ENCODE measurements at regions not wholly inside any gene's neighbourhood (a gene's known extent, or its start where the extent isn't known, plus 50 kb on each side); places are given as distances from the start of the nearest gene placed in this dataset.
"Not testable (repeated sequence)": the region's sequence is repeated elsewhere in the genome, so short reads cannot be mapped to it uniquely, and the experiment has no call there.

- no peak for DNase-seq (ENCODE audit: low read depth in 3 of 3)
Measured at GRCh38 chr5:99901972-99902371, 633.2 kb upstream of the FAM174A start.

DNA sequence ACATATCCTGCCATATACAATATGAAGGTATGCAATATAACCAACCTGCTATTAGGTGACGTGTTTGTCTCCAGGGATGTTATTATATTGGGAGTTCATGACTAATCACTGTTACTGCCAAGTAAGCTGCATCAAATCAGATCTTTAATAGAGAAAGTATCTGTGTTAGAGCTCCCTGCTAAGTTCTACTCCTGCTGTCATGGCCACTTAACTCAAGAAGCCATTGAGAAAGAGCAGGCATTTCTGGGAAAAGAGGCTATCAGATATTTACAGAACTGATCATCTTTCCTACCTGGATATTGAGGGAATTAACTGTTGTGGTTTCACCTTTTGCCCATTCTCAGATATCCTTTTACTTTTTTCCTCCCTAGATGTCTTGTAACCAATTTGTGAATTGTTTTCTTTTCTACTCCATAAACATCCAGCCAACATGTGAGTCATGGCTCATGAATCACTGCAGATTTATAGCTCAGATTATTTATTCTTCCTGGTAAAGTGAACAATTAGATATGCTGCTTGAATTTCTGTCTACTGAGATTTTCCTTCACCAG lies 634.8 kb upstream of the FAM174A start:
- no peak for DNase-seq (ENCODE audit: low read depth in 3 of 3)

- no peak for DNase-seq (ENCODE audit: low read depth in 3 of 3)
Measured at GRCh38 chr5:99879791-99880511, 655.2 kb upstream of the FAM174A start.

- DNase-seq (ENCODE audit: low read depth in 3 of 3), result no peak
Measured at GRCh38 chr5:99878830-99879229, 656.3 kb upstream of the FAM174A start.

- no peak for DNase-seq (ENCODE audit: low read depth in 3 of 3)
Measured at GRCh38 chr5:99866740-99867139, 668.4 kb upstream of the FAM174A start.

DNA sequence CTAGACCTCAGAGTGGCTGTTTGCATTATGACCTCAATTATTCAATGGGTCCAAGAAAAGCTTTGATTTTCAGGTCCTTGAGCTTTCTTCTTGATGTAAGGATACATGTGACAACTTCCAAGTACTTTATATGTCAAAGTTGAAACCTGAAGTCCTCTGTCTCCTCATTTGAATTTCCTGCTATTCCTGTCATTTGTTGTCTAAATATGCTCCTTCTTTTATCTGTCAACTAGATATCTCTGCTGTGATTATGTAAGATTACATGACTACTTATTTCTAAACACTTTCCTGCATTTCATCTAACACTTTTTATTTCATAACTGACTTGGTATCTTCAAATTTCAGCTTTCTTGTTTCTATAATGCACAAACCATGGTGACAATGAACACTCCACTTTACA lies 670.0 kb upstream of the FAM174A start:
- DNase-seq (ENCODE audit: low read depth in 3 of 3), result no peak

GRCh38 chr5:99835791-99836190 lies 699.4 kb upstream of the FAM174A start:
- no peak for DNase-seq (ENCODE audit: low read depth in 3 of 3)

DNA sequence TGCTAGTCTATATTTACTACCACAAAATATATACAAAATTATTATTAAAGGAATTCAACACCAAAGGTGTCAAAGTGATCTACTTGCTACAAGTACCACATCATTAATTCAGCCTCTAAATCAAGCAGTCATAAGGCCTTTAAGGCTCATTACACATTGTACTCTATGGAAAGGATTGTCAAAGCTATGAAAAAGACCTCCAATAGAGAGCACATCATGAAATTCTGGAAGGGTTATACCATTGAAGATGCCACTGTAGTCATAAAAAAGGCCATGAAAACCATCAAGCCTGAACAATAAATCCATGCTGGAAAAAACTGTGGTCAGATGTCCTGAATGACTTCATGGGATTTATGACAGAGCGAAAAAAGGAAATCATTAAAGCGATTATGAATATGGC lies 708.0 kb upstream of the FAM174A start:
- DNase-seq (ENCODE audit: low read depth in 3 of 3), result no peak

DNA sequence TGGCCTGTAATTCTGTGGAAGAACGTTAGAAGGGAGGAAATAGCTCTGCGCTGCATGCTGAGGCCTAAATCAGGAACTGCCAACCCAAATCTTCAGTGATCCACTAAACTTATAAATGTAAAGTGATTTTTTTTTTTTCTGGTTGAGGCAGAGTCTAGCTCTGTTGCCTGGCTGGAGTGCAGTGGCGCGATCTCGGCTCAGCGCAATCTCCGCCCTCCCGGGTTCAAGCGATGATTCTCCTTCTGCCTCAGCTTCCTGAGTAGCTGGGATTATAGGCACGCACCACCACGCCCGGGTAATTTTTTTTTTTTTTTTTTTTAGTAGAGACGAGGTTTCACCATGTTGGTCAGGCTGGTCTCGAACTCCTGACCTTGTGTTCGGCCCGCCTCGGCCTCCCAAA lies 717.4 kb upstream of the FAM174A start:
- no peak for DNase-seq (ENCODE audit: low read depth in 3 of 3)

- DNase-seq (ENCODE audit: low read depth in 3 of 3), result no peak
Measured at GRCh38 chr5:99814321-99815063, 720.7 kb upstream of the FAM174A start.

- DNase-seq (ENCODE audit: low read depth in 3 of 3), result no peak
Measured at GRCh38 chr5:99808657-99809230, 726.4 kb upstream of the FAM174A start.

- no peak for DNase-seq (ENCODE audit: low read depth in 3 of 3)
Measured at GRCh38 chr5:99807346-99807745, 727.8 kb upstream of the FAM174A start.

DNA sequence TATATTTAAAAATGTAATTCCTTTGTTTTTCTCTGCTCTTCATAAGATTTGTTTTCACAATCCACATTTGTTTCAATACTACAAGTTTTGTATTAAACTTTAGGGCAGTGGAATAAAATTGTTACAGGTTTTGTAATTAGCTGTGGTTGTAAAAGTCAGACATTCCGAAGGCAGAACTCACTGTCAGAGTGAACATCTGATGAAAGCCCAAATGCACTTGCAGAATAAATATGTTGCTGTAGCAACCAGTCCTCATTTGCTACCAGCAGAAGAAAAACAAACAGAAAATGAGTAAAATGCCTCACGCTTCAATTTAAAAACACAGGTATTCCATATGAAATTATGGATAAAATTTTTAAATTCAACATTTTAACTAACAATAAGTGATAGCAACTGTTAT lies 740.1 kb upstream of the FAM174A start:
- no peak for DNase-seq (ENCODE audit: low read depth in 3 of 3)

DNA sequence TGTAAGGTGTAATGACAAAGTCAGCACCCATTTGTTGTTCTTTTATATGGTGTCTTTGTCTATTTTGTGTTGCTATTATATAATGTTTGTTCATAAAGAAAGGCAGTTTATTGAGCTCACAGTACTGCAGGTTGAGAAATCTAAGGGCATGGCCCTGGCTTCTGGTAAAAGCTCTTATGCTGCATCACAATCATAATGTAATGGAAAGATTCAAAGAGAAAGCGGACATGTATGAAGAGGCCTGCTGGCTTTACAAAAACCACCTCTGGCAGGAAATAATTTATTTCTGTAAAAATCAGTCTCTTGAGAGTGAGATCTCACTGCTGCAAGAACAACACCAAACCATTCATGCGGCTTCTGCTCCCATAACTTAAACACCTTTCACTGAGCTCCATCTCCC lies 746.7 kb upstream of the FAM174A start:
- no peak for DNase-seq (ENCODE audit: low read depth in 3 of 3)

DNA sequence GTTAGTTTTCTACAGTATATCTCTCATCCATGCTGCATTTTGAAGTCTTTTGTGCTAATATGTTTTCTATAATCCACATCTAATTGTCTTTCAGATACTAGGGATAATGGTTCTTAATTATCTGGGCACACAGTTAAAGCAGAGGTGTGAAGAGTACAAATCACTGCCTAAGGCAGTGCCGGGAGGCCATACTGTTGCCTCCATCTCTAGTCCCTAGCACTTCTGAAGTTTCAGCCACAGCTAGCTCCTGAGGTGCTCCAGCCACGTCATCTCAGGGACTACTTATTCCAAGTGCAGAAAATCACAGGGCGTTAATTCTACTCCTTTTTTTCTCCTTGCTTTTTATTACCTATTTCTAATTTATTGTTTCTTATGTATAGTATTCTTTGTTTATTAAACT lies 760.0 kb upstream of the FAM174A start:
- no peak for DNase-seq (ENCODE audit: low read depth in 3 of 3)

DNA sequence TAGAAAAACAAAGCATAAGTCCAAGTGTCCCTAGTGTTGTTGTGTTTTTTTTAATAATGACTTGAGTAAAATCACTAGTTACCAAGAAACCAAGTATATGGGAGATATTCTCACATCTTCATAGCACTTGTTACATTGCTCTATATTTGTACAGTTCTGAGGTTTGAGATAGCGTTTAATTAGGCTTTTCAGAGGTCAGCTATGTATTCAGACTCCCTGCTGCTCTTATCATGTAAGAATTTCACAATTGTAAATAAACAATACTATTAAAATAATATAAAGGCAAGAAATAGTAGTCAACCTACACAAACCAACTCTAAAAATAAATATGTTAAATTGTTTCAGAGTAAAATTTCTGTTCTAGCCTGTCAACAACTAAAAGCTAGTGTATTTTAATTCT lies 761.9 kb upstream of the FAM174A start:
- DNase-seq (ENCODE audit: low read depth in 3 of 3), result no peak

GRCh38 chr5:99771296-99771695 lies 763.9 kb upstream of the FAM174A start:
- DNase-seq (ENCODE audit: low read depth in 3 of 3), result no peak

- DNase-seq (ENCODE audit: low read depth in 3 of 3), result no peak
Measured at GRCh38 chr5:99765011-99765410, 770.2 kb upstream of the FAM174A start.

- DNase-seq (ENCODE audit: low read depth in 3 of 3), result no peak
Measured at GRCh38 chr5:99763021-99763774, 772.0 kb upstream of the FAM174A start.

GRCh38 chr5:99747342-99747741 lies 787.8 kb upstream of the FAM174A start:
- DNase-seq (ENCODE audit: low read depth in 3 of 3), result no peak

- DNase-seq (ENCODE audit: low read depth in 3 of 3), result not testable (repeated sequence)
Measured at GRCh38 chr5:99733146-99733545, 802.0 kb upstream of the FAM174A start.

GRCh38 chr5:99730653-99731052 lies 801.8 kb upstream of the CHD1 start:
- DNase-seq (ENCODE audit: low read depth in 3 of 3), result not testable (repeated sequence)

Measured in stimulated activated CD4-positive, alpha-beta T cell treated with anti-CD3 and anti-CD28 coated beads, TNF-alpha, amount 100 ng/mL, for 24 hours (primary cell).